SK-N-SH (cell line): ENCODE measurements at regions not wholly inside any gene's neighbourhood (a gene's known extent, or its start where the extent isn't known, plus 50 kb on each side); places are given as distances from the start of the nearest gene placed in this dataset.

ENCODE experiments used
- CTCF ChIA-PET: fragments of 300-600, 350-600 bp; formaldehyde crosslinking; extraction: SDS; loops from one replicate; lab custom pipeline; 2021; lab: Yijun Ruan, JAX
- POLR2A ChIA-PET: fragments of 350-600 bp; sonication (Branson Sonifier 250); formaldehyde crosslinking; extraction: SDS; loops from one replicate; lab custom pipeline; 2020; ENCODE audit warnings: antibody characterized with exemption, inconsistent platforms; lab: Yijun Ruan, JAX
- DNase-seq: peaks from one replicate; pipeline ENCODE4 v3.0.0; 2012
- H2AFZ ChIP-seq: fragments of 200-600 bp; sonication (generic); 2 replicates; pipeline ENCODE4 v1.8.1; 2016; ENCODE audit warnings: antibody characterized with exemption, mild to moderate bottlenecking, low read depth
- H3F3A ChIP-seq: fragments of 200-600 bp; sonication (generic); replicated peaks from 2 replicates; pipeline ENCODE3; 2016; ENCODE audit warnings: antibody characterized with exemption, mild to moderate bottlenecking; ENCODE audit not compliant: insufficient read depth
- H3K27ac ChIP-seq, 2 experiments: fragments of 200-500 bp in 1 of 2; fragments of 200-600 bp in 1 of 2; sonication (Bioruptor generic) in 1 of 2; sonication (generic), shearing (Covaris generic) in 1 of 2; 2 replicates each; pipeline versions ENCODE4 v1.5.1 to v1.6.1; 2014 to 2016; ENCODE audit warnings: low read depth in 2 of 2, inconsistent platforms in 1 of 2, low read length in 1 of 2, mild to moderate bottlenecking in 1 of 2, mixed read lengths in 1 of 2
- H3K27me3 ChIP-seq: fragments of 200-600 bp; sonication (generic), shearing (Covaris generic); 2 replicates; pipeline ENCODE4 v1.6.1; 2016; ENCODE audit warnings: mixed run types; ENCODE audit not compliant: insufficient read depth
- H3K36me3 ChIP-seq, 2 experiments: fragments of 200-500 bp in 1 of 2; fragments of 200-600 bp in 1 of 2; sonication (Bioruptor generic) in 1 of 2; sonication (generic) in 1 of 2; replicated peaks in 1 of 2; 2 replicates each; pipeline versions ENCODE3 to v1.5.1; 2014 to 2016; ENCODE audit warnings: low read length in 1 of 2, mild to moderate bottlenecking in 1 of 2; ENCODE audit not compliant: insufficient read depth in 2 of 2, control insufficient read depth in 1 of 2
- H3K4me1 ChIP-seq, 2 experiments: fragments of 200-500 bp in 1 of 2; fragments of 200-600 bp in 1 of 2; sonication (Bioruptor generic) in 1 of 2; sonication (generic), shearing (Covaris generic) in 1 of 2; 2 replicates each; pipeline versions ENCODE4 v1.5.1 to v1.6.1; 2014 to 2016; ENCODE audit warnings: low read depth in 1 of 2, low read length in 1 of 2, mixed run types in 1 of 2; ENCODE audit not compliant: insufficient read depth in 2 of 2, control insufficient read depth in 1 of 2
- H3K4me2 ChIP-seq: fragments of 200-600 bp; sonication (generic), shearing (Covaris generic); 2 replicates; pipeline ENCODE4 v1.6.1; 2017; ENCODE audit warnings: mixed run types
- H3K4me3 ChIP-seq, 2 experiments: fragments of 200-500 bp in 1 of 2; fragments of 200-600 bp in 1 of 2; sonication (Bioruptor generic) in 1 of 2; sonication (generic), shearing (Covaris generic) in 1 of 2; 2 replicates each; pipeline versions ENCODE4 v1.5.1 to v1.8.1; 2014 to 2016; ENCODE audit warnings: low read depth in 2 of 2, inconsistent platforms in 1 of 2, low read length in 1 of 2, mild to moderate bottlenecking in 1 of 2, mixed read lengths in 1 of 2, moderate library complexity in 1 of 2
- H3K79me2 ChIP-seq: fragments of 200-600 bp; sonication (generic); 2 replicates; pipeline ENCODE4 v1.8.1; 2017; ENCODE audit warnings: mild to moderate bottlenecking; ENCODE audit not compliant: insufficient read depth
- H3K9ac ChIP-seq: fragments of 200-600 bp; sonication (generic); 2 replicates; pipeline ENCODE4 v1.6.1; 2017; ENCODE audit warnings: mixed run types
- H3K9me2 ChIP-seq: fragments of 200-600 bp; sonication (generic); 2 replicates; pipeline ENCODE4 v1.6.1; 2017; ENCODE audit warnings: mixed run types
- H3K9me3 ChIP-seq: fragments of 200-600 bp; sonication (generic); 2 replicates; pipeline ENCODE4 v1.6.1; 2017; ENCODE audit warnings: mixed run types, mild to moderate bottlenecking, moderate library complexity
- H4K20me1 ChIP-seq: fragments of 200-600 bp; sonication (generic); 2 replicates; pipeline ENCODE4 v1.6.1; 2017; ENCODE audit warnings: mild to moderate bottlenecking, mixed run types; ENCODE audit not compliant: insufficient read depth
- EP300 ChIP-seq, 2 experiments: IDR thresholded peaks; 2 replicates each; pipeline versions ENCODE4 v1.4.0 to v1.6.1; 2012; ENCODE audit warnings: borderline replicate concordance in 1 of 2, low read depth in 1 of 2, low read length in 1 of 2
- FOSL2 ChIP-seq: IDR thresholded peaks from 2 replicates; pipeline ENCODE4 v1.4.0; 2012; ENCODE audit warnings: low read depth, mild to moderate bottlenecking, moderate library complexity, borderline replicate concordance
- GABPA ChIP-seq: IDR thresholded peaks from 2 replicates; pipeline ENCODE4 v1.4.0; 2012; ENCODE audit warnings: low read depth, mild to moderate bottlenecking
- GATA2 ChIP-seq: sonication (generic); formaldehyde crosslinking; IDR thresholded peaks from 2 replicates; pipeline ENCODE4 v1.5.0; 2020; ENCODE audit warnings: mild to moderate bottlenecking, missing genetic modification reagents
- MXI1 ChIP-seq: IDR thresholded peaks from 2 replicates; pipeline ENCODE4 v1.6.1; 2012; ENCODE audit warnings: mild to moderate bottlenecking, low read depth, low read length, improper control_type of control experiment
- NRF1 ChIP-seq: IDR thresholded peaks from 2 replicates; pipeline ENCODE4 v1.6.1; 2012; ENCODE audit warnings: low read depth, mild to moderate bottlenecking, low read length
- PBX3 ChIP-seq: IDR thresholded peaks from 2 replicates; pipeline ENCODE4; 2012
- RCOR1 ChIP-seq: fragments of 150-350 bp; IDR thresholded peaks from 2 replicates; pipeline ENCODE4 v1.6.1; 2017; ENCODE audit warnings: antibody characterized with exemption, low read length
- RXRA ChIP-seq: IDR thresholded peaks from 2 replicates; pipeline ENCODE4 v1.4.0; 2012; ENCODE audit warnings: low read depth, mild to moderate bottlenecking, borderline replicate concordance
- SIN3A ChIP-seq: IDR thresholded peaks from 2 replicates; pipeline ENCODE4 v1.6.1; 2012; ENCODE audit warnings: low read depth, mild to moderate bottlenecking, low read length, moderate library complexity, borderline replicate concordance
- SMC3 ChIP-seq: IDR thresholded peaks from 2 replicates; pipeline ENCODE4 v1.6.1; 2012; ENCODE audit warnings: low read depth, low read length, improper control_type of control experiment
- YY1 ChIP-seq: IDR thresholded peaks from 2 replicates; pipeline ENCODE4 v1.4.0; 2012; ENCODE audit warnings: low read depth, mild to moderate bottlenecking
- WGBS: methylation state at CpG from one replicate; pipeline ENCODE4 v1.1.6; 2017; ENCODE audit warnings: low lambda C conversion rate; 5-methylcytosine and 5-hydroxymethylcytosine counted together
- TF ChIP-seq, protein P1 (sequence below): fragments of 150-350 bp; IDR thresholded peaks from 2 replicates; pipeline ENCODE4 v1.6.1; 2017; ENCODE audit warnings: antibody characterized with exemption, low read length, low read depth, borderline replicate concordance
- TF ChIP-seq, protein P2 (sequence below): IDR thresholded peaks from 2 replicates; pipeline ENCODE4 v1.4.0; 2012; ENCODE audit warnings: low read depth
- TF ChIP-seq, protein P3 (sequence below): fragments of 200-600 bp; sonication (generic); IDR thresholded peaks from 2 replicates; pipeline ENCODE4 v1.6.1; 2017; ENCODE audit warnings: antibody characterized with exemption, mild to moderate bottlenecking, moderate library complexity
- TF ChIP-seq, protein P4 (sequence below): IDR thresholded peaks from 2 replicates; pipeline ENCODE4 v1.6.1; 2012; ENCODE audit warnings: mild to moderate bottlenecking, low read depth, low read length, moderate library complexity
- TF ChIP-seq, protein P5 (sequence below): IDR thresholded peaks from 2 replicates; pipeline ENCODE4 v1.4.0; 2012; ENCODE audit warnings: low read depth, borderline replicate concordance

DNA sequence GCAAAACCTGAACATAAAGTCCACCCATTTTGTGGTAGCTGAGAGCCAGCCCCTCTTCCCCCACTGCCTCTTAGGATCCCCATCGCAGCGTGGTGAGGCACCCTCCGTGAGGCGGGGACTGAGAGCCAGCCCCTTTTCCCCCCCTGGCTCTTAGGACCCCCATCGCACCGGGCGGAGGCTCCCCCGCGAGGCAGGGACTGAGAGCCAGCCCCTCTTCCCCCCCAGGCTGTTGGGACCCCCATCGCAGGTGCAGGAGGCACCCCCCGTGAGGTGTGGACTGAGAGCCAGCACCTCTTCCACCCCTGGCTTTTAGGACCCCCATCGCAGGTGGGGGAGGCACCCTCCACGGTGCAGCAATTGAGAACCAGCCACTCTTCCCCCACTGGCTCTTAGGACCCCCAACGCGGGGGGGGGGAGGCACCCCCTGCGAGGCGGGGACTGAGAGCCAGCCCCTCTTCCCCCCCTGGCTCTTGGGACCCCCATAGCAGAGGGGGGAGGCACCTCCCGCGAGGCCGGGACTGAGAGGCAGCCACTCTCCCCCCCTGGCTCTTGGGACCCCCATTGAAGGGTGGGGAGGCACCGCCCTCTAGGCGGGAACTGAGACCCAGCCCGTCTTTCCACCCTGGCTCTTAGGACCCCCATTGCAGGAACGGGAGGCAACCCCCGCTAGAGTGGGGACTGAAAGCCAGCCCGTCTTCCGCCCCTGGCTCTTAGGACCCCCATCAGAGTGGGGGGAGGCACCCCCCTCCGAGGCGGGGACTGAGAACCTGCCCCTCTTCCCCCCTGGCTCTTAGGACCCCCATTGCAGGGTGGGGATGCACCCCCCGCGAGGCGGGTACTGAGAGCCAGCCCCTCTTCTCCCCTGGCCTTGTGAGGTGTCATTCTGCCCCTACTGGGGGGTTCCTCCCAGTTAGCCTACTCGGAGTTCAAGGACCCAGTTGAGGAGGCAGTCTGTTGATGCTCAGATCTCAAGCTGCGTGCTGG lies 366.4 kb upstream of the SPRY2 start (continued):
- TF ChIP-seq PBX3 (no peak), MXI1 (no peak)
- TF ChIP-seq, protein P1, sequence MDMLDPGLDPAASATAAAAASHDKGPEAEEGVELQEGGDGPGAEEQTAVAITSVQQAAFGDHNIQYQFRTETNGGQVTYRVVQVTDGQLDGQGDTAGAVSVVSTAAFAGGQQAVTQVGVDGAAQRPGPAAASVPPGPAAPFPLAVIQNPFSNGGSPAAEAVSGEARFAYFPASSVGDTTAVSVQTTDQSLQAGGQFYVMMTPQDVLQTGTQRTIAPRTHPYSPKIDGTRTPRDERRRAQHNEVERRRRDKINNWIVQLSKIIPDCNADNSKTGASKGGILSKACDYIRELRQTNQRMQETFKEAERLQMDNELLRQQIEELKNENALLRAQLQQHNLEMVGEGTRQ: no peak

- Histone ChIP-seq H3K36me3 (no peaks in the 10 kb centered on the region), H4K20me1 (no peaks in the 10 kb centered on the region), H3K4me2 (no peak overlapping the region), H3F3A (no peaks in the 10 kb centered on the region), H3K27me3 (no peaks in the 10 kb centered on the region), H2AFZ (no peak overlapping the region), H3K4me3 (no peak overlapping the region), H3K9me3 (no peaks in the 10 kb centered on the region), H3K27ac (no peak overlapping the region), H3K4me1 (no peaks in the 10 kb centered on the region; a peak in 1 of 4 replicates), H3K9ac (no peak overlapping the region), H3K9me2 (no peaks in the 10 kb centered on the region), H3K79me2 (no peaks in the 10 kb centered on the region)
- no peak for DNase-seq
- WGBS: 79% methylated on average over 5 of the region's 10 CpGs
- POLR2A ChIA-PET: no interaction called here
- TF ChIP-seq RCOR1 (no peak), RXRA (no peak), PBX3 (no peak), SMC3 (no peak), EP300 (IDR thresholded peaks at IDR 0.05; ENCODE audit: borderline replicate concordance in 1 of 2, low read depth in 1 of 2, low read length in 1 of 2) (no peak), MXI1 (no peak), YY1 (no peak), GATA2 (CRISPR knock-in tag) (no peak), SIN3A (no peak), FOSL2 (no peak), GABPA (no peak), NRF1 (no peak)
- TF ChIP-seq, protein P2, sequence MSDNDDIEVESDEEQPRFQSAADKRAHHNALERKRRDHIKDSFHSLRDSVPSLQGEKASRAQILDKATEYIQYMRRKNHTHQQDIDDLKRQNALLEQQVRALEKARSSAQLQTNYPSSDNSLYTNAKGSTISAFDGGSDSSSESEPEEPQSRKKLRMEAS: no peak
- TF ChIP-seq, protein P3, sequence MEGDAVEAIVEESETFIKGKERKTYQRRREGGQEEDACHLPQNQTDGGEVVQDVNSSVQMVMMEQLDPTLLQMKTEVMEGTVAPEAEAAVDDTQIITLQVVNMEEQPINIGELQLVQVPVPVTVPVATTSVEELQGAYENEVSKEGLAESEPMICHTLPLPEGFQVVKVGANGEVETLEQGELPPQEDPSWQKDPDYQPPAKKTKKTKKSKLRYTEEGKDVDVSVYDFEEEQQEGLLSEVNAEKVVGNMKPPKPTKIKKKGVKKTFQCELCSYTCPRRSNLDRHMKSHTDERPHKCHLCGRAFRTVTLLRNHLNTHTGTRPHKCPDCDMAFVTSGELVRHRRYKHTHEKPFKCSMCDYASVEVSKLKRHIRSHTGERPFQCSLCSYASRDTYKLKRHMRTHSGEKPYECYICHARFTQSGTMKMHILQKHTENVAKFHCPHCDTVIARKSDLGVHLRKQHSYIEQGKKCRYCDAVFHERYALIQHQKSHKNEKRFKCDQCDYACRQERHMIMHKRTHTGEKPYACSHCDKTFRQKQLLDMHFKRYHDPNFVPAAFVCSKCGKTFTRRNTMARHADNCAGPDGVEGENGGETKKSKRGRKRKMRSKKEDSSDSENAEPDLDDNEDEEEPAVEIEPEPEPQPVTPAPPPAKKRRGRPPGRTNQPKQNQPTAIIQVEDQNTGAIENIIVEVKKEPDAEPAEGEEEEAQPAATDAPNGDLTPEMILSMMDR: no peak
- TF ChIP-seq, protein P1: no peak
- TF ChIP-seq, protein P4, sequence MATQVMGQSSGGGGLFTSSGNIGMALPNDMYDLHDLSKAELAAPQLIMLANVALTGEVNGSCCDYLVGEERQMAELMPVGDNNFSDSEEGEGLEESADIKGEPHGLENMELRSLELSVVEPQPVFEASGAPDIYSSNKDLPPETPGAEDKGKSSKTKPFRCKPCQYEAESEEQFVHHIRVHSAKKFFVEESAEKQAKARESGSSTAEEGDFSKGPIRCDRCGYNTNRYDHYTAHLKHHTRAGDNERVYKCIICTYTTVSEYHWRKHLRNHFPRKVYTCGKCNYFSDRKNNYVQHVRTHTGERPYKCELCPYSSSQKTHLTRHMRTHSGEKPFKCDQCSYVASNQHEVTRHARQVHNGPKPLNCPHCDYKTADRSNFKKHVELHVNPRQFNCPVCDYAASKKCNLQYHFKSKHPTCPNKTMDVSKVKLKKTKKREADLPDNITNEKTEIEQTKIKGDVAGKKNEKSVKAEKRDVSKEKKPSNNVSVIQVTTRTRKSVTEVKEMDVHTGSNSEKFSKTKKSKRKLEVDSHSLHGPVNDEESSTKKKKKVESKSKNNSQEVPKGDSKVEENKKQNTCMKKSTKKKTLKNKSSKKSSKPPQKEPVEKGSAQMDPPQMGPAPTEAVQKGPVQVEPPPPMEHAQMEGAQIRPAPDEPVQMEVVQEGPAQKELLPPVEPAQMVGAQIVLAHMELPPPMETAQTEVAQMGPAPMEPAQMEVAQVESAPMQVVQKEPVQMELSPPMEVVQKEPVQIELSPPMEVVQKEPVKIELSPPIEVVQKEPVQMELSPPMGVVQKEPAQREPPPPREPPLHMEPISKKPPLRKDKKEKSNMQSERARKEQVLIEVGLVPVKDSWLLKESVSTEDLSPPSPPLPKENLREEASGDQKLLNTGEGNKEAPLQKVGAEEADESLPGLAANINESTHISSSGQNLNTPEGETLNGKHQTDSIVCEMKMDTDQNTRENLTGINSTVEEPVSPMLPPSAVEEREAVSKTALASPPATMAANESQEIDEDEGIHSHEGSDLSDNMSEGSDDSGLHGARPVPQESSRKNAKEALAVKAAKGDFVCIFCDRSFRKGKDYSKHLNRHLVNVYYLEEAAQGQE: no peak
- TF ChIP-seq, protein P5, sequence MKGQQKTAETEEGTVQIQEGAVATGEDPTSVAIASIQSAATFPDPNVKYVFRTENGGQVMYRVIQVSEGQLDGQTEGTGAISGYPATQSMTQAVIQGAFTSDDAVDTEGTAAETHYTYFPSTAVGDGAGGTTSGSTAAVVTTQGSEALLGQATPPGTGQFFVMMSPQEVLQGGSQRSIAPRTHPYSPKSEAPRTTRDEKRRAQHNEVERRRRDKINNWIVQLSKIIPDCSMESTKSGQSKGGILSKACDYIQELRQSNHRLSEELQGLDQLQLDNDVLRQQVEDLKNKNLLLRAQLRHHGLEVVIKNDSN: no peak
- CTCF ChIA-PET: no interaction called here
Observed at GRCh38 chr13:80706164-80706471, 365.2 kb upstream of the SPRY2 start.
